Chondrocyte (in vitro differentiated cells): ENCODE measurements at regions not wholly inside any gene's neighbourhood (a gene's known extent, or its start where the extent isn't known, plus 50 kb on each side); places are given as distances from the start of the nearest gene placed in this dataset.
"Not testable (repeated sequence)": the region's sequence is repeated elsewhere in the genome, so short reads cannot be mapped to it uniquely, and the experiment has no call there.

Experiments used
- DNase-seq: peaks from one replicate; pipeline ENCODE4 v3.0.0; 2021; ENCODE audit warnings: mixed read lengths, low spot score
- H3K27ac Mint-ChIP-seq: one replicate; pipeline ENCODE4 v1.8.0; 2021; ENCODE audit warnings: mild to moderate bottlenecking, moderate library complexity, mixed read lengths; ENCODE audit not compliant: unreplicated experiment
- H3K27me3 Mint-ChIP-seq: 2 replicates; pipeline ENCODE4 v1.8.0; 2021; ENCODE audit warnings: low read depth, mixed read lengths
- H3K36me3 Mint-ChIP-seq: 2 replicates; pipeline ENCODE4 v1.8.0; 2021; ENCODE audit warnings: low read depth, mixed read lengths
- H3K4me1 Mint-ChIP-seq: 2 replicates; pipeline ENCODE4 v1.8.0; 2021; ENCODE audit warnings: low read depth, mild to moderate bottlenecking, mixed read lengths
- H3K4me3 Mint-ChIP-seq: one replicate; pipeline ENCODE4 v1.8.0; 2021; ENCODE audit warnings: mild to moderate bottlenecking, moderate library complexity, mixed read lengths; ENCODE audit not compliant: unreplicated experiment
- H3K9me3 Mint-ChIP-seq: 2 replicates; pipeline ENCODE4 v1.8.0; 2021; ENCODE audit warnings: low read depth, mixed read lengths
- CTCF ChIP-seq: fragments of 200-600 bp; sonication (generic); IDR thresholded peaks from 2 replicates; pipeline ENCODE4 v1.5.0; 2021; ENCODE audit warnings: antibody characterized with exemption, mild to moderate bottlenecking, moderate library complexity

GRCh38 chr6:106858653-106859092 lies 115.9 kb downstream of the CD24 start:
- no peak for DNase-seq
- H3K4me1 Mint-ChIP-seq = no peaks in the 10 kb centered on the region
- no peaks in the 10 kb centered on the region for H3K36me3 Mint-ChIP-seq
- H3K27ac Mint-ChIP-seq = no peak overlapping the region
- no peak overlapping the region for H3K4me3 Mint-ChIP-seq
- H3K27me3 Mint-ChIP-seq = peaks cover 11% of the 10 kb centered on the region
- no peak for TF ChIP-seq CTCF
- H3K9me3 Mint-ChIP-seq = peaks cover 5% of the 10 kb centered on the region

- no peaks in the 10 kb centered on the region for H3K36me3 Mint-ChIP-seq
- no peak for DNase-seq
- H3K4me3 Mint-ChIP-seq = no peak overlapping the region
- TF ChIP-seq CTCF = no peak
- peaks cover 11% of the 10 kb centered on the region for H3K27me3 Mint-ChIP-seq
- H3K27ac Mint-ChIP-seq = no peak overlapping the region
- H3K9me3 Mint-ChIP-seq = peaks cover 5% of the 10 kb centered on the region
- H3K4me1 Mint-ChIP-seq = no peaks in the 10 kb centered on the region
Observed at GRCh38 chr6:106857771-106858652, 116.5 kb downstream of the CD24 start.

- H3K36me3 Mint-ChIP-seq, DNase-seq, H3K4me1 Mint-ChIP-seq, H3K4me3 Mint-ChIP-seq, H3K9me3 Mint-ChIP-seq, H3K27ac Mint-ChIP-seq: not testable (repeated sequence)
- peaks cover 11% of the 10 kb centered on the region for H3K27me3 Mint-ChIP-seq
Observed at GRCh38 chr6:106857310-106857709, 117.2 kb downstream of the CD24 start.

- Mint-ChIP-seq H3K27ac (no peak overlapping the region), H3K27me3 (peaks cover 11% of the 10 kb centered on the region), H3K4me3 (no peak overlapping the region), H3K36me3 (no peaks in the 10 kb centered on the region), H3K4me1 (no peaks in the 10 kb centered on the region), H3K9me3 (peaks cover 12% of the 10 kb centered on the region)
- TF ChIP-seq CTCF = no peak
- no peak for DNase-seq
Observed at GRCh38 chr6:106856227-106856874, 118.2 kb downstream of the CD24 start.

- TF ChIP-seq CTCF = no peak
- Mint-ChIP-seq H3K36me3 (no peaks in the 10 kb centered on the region), H3K4me3 (no peak overlapping the region), H3K4me1 (no peaks in the 10 kb centered on the region), H3K27ac (no peak overlapping the region), H3K9me3 (peaks cover 12% of the 10 kb centered on the region), H3K27me3 (peaks cover 12% of the 10 kb centered on the region)
- no peak for DNase-seq
Observed at GRCh38 chr6:106855117-106855516, 119.4 kb downstream of the CD24 start.
